GM04504 (cell line): ENCODE measurements at regions not wholly inside any gene's neighbourhood (a gene's known extent, or its start where the extent isn't known, plus 50 kb on each side); places are given as distances from the start of the nearest gene placed in this dataset.

ENCODE experiments used
- DNase-seq: peaks from one replicate; pipeline ENCODE4 v3.0.0-alpha.2; 2012; ENCODE audit warnings: low read depth

DNA sequence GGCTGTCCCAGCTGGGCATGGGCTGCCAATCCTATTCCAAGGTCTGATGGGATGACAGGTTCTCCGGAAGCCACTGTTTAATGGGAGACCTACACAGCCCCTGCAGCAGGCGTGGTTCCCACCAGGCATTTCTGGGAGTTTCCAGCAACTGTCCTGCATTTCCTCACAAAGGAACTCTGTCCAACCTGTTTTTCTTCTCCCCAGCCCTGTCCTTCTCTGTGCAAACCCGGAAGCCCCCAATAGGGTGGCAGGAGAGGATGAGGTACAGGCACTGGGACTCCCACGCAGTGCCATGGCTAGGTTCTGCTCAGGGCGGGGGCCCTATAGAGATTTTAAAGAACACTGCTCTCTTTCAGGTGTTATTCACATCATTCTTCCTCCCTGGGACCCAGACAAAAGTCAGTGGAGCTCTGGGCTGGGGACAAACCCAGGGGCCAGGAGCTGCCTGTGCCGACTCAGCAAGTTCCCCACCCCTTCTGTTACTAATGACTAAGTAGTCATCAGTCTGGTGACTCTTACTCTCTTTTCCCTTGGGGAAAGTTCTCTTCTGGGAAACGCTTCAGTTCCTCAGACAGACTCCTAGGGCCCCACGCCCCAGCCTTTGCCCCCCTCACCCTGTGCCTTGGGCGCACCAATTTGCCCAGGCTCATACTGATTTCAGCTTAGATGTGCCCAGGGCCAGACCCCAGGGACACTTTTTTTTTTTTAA is 97.7 kb downstream of the CD47 start:
- no peak for DNase-seq

GRCh38 chr3:107990926-107991325 is 99.9 kb downstream of the CD47 start:
- no peak for DNase-seq

DNA sequence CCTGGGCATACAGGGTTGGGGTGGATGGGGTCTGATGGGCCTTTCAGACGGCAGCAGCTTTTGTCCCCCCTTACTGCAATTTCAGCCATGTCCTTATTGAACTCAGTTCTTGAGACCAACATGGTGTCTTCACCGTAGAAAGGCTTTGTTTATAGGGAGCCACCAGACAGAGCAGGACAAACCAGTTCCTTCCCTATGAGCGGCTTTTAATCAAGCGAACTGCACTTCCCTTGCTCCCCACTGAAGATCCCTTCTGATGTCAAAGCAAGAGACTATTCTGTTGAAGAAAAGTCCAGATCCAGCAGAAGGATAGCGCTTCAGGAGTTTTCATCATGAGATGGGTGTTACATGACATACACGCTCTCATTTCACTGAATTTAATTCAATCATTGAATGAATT is 100.4 kb downstream of the CD47 start:
- DNase-seq, result no peak

DNA sequence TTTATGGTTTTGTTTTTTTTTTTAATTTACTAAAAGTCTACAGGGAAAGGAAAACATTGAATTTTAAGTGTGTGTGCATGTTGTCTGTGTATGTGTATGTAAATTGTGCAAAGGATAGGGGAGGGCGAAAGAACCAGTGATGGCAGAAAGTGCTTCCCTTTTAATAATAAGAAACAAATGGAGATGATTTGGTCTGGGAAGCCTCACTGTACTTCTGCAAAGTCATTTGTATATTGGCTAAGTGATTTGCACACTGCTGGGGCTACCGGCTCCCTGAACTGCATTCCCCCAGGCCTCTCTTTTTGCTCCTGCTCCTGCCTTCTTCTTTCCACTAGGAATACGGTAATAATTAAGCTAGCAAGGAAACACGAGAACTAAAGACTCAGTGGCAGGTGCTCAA is 101.2 kb downstream of the CD47 start:
- DNase-seq, result no peak

- no peak for DNase-seq
Observed at GRCh38 chr3:107988460-107989175, 102.2 kb downstream of the CD47 start.

DNA sequence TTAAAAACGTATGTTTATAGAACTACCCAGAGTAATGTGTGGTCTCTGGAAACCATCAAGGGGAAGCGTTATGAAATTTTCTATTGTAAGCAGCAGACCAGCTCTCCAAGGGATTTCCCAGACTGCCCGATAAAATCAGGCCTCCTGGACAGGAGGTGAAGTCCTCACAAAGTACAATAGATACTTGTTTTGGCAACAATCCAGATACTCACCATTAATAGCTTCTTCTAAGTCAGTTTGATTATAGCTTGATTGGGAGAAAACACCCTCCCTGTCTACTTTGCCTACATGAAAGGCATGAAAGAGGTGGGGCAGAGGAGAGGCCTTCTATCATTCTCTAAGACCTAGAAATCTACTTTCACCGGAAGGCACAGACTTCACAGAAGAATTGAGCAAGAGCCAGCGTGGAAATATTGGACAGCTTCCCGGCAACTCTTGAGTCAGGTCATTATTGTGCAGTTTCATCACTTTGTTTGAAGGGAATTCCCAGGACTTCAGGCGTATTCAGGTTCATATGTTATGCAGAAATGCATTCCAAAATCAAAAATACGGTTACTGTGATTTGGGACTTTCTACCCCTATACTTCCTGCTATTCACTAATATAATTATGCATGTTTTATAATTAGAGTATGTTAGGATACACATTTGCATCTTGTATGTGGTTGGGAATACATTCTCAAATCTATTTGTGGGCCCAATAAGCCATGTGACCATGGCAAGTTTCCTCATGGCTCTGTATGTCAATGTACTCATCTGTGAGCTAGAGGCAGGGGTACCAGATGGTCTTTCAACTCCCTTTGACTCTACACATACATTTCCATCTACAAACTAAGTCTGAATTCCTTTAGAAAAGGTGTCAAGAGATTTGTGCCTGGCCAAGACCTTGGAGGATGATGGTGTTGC is 103.5 kb downstream of the CD47 start:
- DNase-seq, result peak; percentile 97

- no peak for DNase-seq
Observed at GRCh38 chr3:107986505-107986904, 104.3 kb downstream of the CD47 start.

- DNase-seq, result no peak
Observed at GRCh38 chr3:107985496-107985895, 105.3 kb downstream of the CD47 start.

- DNase-seq, result no peak
Observed at GRCh38 chr3:107983247-107983646, 107.6 kb downstream of the CD47 start.

DNA sequence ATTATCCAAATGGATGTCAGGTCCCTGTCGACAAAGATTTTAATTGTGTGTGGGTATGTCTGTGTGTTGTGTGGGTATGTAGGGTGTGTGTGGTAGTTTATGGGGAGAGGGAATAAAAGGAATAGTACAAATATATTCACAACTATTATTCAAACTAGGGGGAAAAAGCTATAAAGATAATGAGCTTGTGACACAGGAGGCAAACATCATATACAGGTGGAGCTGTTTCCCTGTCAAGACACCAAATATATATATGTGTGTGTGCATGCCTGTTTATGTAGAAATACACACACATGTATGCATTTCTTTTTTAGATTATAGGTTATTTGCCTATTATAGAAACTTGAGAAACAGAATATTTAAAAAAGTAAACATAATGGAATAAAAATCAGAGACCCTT is 108.7 kb downstream of the CD47 start:
- DNase-seq, result no peak

DNA sequence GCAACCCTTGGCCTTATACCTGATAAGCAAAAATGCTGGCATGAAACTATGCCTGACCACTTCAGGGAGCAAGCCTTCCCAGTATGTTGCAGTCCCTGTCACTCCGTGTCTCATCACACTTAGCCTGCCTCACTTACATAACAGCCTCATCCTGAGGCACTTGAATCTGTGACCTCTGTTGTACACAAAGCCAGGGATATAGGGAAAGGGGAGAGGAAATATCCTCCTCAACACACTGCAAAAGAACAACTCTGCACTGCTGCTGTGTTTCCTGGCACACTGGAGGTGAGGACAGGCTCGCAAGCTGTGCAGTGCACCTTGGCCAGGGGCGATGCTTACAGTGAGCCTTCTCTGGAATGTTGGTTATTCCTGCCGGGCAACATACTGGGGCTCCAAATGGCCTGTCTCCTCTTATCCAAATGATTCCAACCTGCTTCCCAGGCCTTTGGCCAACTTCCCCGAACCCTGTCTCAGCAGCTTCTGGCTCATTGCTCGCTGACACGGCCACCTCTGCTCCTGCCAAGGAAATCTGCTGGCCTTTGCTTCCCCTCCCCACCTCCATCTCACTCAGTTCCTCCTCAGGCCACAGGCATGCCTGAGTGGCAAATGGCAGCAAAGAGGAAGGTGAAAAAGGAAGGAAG is 109.2 kb downstream of the CD47 start:
- DNase-seq, result no peak

DNA sequence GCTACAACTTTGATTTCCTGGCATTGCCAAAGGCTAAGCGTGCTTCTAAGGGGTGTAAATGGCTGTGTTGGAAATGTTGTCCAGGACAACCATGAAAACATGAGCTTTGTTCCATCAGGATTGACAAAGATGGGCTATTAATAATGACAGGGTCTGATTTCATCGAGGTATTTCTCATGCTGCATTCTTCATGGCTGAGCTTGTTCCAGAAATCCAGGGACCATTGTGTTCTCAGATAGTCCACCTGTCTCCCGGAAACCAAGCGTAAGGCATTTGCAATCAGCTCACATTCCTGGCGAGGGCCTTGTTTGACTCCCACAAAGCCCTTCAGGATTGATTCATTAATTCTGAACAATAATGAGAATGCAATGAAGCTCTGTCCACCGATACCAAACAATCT is 111.3 kb downstream of the CD47 start:
- DNase-seq, result no peak

GRCh38 chr3:107978131-107979055 is 112.4 kb downstream of the CD47 start:
- no peak for DNase-seq

GRCh38 chr3:107977221-107978130 is 113.4 kb downstream of the CD47 start:
- no peak for DNase-seq

DNA sequence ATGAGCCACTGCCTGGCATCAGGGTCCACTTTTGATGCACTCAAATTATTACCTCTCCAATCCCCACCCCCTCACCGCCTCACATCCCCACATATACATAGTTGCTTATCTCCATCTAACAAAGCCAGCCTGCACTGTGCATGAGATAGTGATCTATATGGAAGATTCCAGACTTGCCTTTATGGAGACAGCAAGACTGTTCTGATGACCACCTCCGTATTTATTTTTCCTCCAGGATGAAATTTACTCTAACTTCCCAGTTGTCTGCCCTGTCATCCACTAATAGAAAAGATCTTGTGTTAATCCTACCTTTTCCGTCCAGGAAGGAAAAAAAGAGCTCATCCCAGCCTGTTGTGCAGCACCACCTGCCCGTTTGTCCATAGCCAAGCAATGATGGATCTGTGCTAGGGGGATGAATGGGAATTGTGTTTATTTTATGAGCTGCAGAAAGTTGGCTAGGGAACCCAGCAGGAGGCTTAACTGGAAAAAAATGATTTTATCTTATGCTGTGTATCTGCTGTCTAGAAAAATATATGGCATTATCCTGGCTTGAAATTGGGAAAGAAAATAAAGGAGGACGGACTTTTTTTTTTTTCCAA is 114.5 kb downstream of the CD47 start:
- DNase-seq, result no peak

DNA sequence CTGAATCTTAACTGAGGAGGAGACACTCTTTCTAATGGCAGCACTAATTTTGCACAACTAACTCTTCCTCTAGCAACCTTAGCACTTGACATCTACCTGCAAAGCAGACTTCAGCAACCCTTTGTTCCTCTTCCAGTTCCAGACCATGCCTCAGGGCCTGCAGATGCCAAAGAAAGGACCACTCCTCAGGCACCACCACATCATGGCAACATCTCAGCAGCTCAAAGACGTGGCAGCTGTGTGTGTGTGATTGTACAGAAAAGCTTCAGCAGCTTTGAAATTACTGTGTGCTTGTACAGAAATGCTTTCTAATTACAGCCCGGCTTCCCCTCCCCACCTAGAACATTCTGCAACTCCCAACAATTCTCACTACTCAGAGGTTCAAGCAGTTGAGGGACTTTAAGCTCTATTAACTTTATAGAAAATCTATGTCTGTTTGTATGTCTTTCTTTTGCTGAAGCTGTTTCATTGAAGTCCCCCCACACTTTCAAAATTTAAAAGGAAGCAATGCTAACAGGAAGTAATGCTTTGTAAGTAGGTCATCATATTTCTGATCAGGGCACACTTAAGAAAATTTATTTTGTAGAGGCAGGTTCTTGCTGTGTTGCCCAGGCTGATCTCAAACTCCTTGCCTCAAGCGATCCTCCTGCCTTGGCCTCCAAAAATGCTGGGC is 115.2 kb downstream of the CD47 start:
- no peak for DNase-seq

DNA sequence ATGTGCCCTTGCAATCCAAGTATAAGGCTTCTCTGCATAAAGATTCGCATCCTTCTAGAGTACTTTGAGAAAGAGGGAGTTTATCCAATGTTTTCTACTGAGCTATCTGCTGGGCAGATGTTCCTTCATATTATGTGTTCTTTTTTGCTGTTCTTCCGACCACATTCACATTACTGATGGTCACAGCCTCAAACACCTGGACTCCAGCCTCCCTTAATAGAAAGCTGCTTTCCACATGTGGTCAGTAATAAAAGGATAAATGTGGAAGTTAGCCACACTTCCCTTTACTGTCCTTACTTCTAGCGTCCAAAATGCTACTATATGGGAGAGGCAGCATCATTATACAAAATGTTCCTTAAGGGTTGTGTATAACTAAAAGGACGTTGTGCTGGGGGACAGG is 116.9 kb downstream of the CD47 start:
- no peak for DNase-seq

GRCh38 chr3:107973152-107973551 is 117.7 kb downstream of the CD47 start:
- no peak for DNase-seq

DNA sequence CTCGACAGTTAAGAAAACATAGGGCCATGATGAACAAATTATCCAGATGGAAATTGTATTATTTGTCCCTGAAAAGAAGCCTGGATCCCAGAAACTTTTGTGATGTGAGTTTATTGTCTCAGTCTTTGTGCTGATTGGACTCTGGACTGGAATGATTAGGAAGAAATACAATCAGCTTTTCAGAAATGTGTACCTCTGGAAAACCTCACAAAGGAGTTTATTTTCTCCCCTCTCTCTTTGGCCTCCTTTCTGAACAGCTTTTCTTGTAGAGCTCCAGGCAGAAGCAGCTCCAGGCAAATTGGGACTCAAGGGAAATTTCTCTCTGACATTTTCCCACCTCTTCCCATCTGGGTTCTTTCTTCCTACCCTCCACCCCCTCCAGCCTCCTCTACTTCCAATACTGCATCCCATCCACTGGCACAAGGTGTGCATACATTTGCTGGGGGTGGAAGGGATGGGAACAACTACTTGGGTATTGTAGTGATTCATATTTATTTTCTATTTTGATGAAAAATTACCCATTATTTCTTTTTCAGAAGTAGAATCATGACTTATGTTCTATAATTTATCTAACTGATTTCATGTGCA is 119.7 kb downstream of the CD47 start:
- no peak for DNase-seq
